ENCODE measurements at regions not wholly inside any gene's neighbourhood (a gene's known extent, or its start where the extent isn't known, plus 50 kb on each side); places are given as distances from the start of the nearest gene placed in this dataset.
"Not testable (repeated sequence)": the region's sequence is repeated elsewhere in the genome, so short reads cannot be mapped to it uniquely, and the experiment has no call there.

DNA sequence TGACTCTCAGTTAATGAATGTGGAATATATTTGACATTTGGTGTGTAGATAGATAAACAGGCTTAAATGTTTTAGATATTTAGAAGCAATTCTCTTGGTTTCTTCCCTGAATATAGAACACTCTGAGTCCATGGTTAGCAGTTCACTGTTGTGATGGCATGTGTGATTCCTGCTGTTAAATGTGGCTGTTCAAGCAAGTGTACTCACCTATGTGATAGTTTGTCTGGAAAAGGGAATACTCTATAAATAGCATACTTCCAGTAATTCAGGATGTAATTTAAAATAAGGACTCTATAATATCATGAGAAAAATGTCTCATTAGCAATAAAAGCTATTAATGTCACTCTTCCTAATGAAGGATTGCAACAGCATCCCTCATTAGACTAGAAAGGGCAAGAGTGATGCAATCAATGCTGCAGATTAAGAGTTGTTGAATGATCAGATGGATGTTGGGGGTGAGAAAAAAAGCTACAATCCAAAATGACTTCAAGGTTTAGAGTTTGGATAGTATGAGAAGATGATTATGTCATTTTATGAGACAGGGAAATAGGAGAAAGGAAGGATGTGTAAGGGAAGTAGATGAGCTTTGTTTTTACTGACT lies 201.8 kb upstream of the WDFY3 start:
- no peak for DNase-seq

DNA sequence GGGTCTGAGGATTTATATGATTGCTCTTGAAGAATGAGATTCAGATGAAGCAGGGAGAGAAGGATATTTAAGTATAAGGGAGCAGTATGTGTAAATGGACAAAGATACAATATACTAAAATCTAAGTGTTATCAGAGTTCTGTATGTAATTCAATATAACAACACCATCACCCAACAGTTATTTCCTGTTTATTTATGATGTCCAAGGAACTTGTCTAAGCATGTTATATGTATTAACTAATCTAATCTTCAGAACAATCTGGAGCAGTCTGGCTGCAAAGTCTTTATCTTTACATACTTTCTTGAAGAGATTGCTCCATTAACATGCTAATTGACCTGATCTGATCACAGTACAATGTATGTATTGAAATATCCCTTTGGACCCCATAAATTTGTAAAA lies 203.8 kb upstream of the WDFY3 start:
- DNase-seq = no peak

DNA sequence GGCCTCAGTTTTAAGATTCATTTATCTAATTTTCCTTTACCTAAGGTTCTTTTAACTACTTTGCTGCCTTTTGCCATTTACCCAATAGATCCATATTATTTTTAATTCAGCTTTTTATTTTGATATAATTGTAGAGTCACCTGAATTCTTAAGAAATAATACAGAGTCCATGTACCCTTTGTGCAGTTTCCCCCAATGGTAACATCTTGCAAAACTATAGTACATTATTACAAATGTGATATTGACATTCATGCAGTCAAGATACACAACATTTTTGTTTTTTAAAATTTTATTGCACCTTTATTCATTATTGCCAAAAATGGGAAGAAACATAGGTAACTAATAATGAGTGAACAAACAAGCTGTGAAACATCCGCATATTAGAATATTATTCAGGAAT lies 208.7 kb upstream of the WDFY3 start:
- DNase-seq = no peak

DNA sequence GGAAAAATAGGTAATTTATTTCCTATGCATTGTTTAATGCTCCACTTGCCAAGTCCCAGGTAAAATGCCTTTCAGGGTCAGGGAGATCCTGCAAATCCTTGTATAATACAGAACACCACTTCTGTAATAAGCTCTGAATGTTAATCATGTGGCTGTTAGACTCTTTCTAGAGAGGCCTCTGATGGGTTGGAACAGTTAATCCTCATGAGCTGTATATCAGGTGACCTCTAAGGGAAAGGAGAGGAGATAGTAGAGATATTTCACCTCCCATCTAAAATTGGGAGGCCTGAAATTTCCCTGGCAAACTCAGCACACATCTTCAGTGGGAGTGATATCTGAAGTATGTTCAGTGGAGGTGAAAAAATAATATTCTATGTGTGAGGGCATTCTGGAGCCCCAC lies 210.6 kb upstream of the WDFY3 start:
- no peak for DNase-seq

DNA sequence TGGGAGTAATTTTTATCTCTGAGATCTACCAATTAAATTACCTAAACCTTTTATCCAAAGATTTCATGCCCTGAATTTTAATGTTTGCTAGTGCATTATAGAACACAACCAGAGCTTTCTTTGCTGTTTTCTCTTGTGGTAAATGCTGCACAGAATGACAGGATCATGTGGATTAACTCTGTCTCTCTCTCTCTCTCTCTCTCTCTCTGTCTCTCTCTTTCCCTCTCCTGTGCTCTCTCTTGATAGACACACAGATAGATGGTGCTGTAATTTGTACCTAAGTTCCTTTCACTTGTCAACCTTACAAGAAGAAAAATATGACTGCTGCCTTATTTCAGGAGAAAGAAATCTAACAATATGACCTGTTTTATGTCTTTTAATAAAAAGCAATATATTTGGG lies 211.2 kb upstream of the WDFY3 start:
- DNase-seq = no peak

DNA sequence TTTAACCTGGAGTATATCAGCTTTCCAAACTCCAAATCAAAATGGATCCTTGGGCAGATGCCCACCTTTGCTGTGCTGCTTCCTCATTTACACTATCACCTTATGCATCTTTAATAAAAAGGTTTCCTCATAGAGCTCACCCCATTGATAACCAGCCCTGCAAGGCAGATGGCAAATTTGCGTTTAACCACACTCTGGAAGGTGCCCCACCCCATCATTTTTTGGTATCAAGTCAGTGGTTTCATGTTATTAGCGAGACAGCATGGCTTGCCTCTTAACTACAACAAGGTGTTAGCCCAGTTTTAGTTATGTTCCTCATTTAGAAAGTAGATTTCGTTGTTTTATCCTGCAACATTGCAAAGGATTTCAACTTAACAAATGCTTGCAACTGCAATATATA lies 214.0 kb upstream of the WDFY3 start:
- no peak for DNase-seq

DNA sequence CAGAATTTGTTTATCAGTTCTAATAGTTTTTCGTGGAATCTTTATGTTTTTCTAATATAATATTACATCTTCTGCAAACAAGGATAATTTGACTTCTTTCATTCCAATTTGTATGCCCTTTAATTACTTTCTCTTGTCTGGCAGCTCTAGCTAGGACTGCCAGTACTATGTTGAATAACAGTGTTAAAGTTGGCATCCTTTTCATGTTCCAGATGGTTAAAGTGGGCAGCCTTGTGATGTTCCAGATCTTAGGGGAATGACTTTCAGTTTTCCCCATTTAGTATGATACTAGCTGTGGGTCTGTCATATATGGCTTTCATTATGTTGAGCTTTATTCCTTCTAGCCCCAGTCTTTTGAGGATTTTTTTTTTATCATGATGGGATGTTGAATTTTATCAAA lies 220.6 kb upstream of the WDFY3 start:
- DNase-seq = no peak

DNA sequence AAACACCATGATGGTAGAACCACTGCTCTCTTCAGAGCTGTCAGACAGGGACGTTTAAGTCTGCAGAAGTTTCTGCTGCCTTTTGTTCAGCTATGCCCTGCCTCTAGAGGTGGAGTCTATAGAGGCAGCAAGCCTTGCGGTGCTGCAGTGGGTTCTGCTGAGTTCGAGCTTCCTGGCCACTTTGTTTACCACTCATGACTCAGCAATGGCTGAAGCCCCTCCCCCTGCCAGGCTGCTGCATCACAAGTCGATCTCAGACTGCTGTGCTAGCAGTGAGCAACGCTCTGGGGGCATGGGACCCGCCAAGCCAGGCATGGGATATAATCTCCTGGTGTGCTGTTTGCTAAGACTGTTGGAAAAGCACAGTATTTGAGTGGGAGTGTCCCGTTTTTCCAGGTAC lies 229.5 kb upstream of the WDFY3 start:
- not testable (repeated sequence) for DNase-seq

DNA sequence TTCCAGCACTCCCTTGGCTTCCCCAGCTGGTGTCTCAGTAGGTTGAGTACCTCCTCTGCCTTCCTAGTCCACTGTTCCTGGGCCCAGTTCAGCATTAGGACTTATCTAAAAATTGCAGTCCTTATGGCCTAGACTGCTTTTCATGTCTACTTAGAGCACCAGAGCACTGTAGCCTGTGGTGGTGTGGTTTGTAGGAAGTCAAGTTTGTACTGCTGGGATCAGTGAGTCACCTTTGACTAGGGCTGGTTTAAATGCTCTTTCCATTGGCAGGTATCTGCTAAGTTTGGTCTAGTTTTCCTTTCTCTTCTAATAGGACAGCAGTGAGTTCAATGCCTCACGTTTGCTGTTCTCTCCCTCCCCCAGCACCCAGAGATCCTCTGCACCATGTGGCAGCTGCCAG lies 233.6 kb upstream of the WDFY3 start:
- no peak for DNase-seq

DNA sequence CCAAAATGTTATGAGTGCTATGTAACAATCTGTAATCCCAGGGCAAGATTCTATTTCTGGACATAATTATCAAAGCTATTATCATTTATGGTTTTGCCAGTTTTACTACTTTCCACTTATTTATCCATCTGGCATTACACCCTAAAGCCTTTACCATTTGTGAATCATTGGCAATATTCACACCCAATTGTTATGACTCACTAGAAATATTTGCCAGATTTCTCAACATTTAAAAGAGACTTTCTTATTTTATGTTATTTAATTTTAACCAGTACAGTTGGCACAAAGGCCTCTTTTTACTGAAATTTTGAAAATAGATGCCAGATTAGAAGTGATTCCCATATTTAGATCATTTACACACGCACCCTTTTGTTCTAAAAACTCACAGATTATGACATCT lies 242.7 kb upstream of the WDFY3 start:
- DNase-seq = no peak

DNA sequence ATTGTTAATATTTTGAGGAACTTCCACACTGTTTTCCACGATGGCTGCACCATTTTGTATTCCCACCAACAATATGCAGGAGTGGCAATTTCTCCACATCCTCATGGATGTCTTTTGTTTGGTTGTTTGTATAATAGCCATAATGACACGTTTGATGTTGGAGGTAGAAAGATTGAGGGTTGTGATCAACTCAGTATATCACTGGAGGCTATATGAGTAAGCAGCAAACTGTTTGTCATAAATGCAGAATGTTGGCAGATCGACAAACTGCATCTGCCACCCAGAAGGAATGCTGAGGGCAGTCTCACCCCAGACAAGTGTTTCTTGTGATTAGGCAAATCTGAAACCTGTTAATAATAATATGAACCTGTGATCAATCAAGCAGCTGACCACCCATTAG lies 243.9 kb upstream of the WDFY3 start:
- DNase-seq = no peak

DNA sequence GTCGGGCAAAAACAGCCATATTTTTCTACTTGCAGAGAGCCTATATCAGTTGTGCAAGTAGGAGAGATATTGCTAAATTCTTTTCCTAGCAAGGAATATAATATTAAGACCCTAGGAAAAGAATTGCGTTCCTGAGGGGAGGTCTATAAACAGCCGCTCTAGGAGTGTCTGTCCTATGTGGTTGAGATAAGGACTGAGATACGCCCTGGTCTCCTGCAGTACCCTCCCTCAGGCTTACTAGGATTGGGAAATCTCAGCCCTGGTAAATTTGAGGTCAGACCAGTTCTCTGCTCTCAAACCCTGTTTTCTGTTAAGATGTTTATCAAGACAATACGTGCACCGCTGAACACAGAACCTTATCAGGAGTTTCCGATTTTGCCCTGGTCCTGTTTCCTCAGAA lies 250.1 kb upstream of the WDFY3 start:
- DNase-seq = not testable (repeated sequence)

DNA sequence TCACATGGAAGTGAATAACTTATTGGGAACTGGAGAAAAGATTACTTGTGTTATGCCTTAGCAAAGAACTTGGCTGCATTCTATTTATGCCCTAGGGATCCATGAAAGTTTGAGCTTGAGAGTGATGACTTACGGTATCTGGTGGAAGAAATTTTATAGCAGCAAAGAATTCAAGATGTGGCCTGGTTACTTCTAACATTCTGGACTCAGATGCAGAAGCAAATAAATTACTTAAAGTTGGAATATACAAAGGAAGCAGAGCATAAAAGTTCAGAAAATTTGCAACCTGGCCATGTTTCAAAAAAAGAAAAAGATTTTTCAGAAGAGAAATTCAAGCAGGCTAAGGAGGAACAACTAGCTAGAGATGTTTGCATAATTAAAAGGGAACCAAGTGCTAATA lies 252.3 kb upstream of the WDFY3 start:
- DNase-seq = no peak

DNA sequence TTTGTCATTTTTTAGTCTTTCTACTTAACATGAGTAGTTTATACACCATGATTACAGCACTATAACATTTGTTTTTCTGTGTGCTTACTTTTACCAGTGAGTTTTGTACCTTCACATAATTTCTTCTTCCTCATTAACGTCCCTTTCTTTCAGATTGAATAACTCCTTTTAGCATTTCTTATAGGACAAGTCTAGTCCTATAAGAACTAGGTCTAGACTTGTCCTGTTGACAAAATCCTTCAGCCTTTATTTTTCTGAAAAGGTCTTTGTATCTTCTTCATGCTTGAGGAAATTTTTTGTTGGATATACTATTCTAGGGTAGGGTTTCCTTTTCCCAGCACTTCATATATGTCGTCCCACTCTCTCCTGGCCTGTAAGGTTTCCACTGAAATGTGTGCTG lies 253.3 kb upstream of the ARHGAP24 start:
- DNase-seq = no peak

DNA sequence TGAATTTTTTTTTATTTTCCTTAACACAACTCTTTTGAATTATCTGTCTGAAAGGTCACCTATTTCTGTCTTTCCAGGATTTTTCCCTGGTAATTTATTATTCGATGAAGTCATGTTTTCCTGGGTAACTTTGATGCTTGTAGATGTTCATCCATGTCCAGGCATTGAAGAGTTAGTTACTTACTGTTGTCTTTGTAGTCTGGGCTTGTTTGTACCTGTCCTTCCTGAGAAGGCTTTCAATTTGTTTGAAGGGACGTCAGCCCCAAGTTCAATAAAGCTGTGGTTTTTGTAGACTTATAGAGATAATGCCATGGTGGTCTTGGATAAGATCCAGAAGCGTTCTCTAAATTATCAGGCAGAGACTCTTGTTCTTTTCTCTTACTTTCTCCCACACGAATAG lies 252.4 kb upstream of the ARHGAP24 start:
- no peak for DNase-seq

DNA sequence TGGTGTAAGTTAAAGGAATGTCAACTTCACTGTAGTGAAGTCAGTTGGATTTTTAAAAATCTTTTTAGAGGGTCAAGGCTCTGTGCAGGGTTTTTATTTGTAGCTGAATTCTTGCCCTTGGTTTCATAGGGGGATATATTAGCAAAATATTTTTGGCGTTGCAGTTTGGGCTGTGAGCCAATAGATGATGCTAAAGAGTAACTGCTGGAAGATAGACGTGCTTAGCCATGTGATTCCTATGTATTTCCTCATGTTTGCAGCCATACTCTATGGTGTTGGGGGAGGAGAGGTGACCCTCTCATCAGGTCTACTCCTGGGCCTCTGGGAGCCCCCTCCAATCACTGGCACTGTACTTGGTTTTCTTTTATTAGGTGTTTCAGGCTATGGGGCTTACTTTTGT lies 246.7 kb upstream of the ARHGAP24 start:
- no peak for DNase-seq

DNA sequence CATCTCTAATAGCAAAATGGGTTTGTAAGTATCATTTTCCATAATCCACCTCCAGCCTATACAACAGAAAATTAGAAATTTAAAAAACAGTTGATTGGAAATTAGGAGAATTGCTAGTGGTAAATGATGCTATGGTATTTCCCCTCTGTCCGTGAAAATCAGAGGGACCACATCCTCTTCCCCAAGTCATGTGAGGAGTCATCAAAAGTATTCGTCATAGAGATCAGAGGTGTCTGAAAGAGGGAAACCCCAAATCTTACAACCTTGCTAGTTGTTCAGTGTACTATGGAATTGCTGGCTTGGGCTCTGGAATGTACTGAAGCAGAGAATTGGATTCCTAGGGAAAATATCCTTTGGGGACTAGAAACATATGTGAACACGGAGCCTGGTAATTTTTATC lies 241.4 kb upstream of the ARHGAP24 start:
- DNase-seq = no peak

DNA sequence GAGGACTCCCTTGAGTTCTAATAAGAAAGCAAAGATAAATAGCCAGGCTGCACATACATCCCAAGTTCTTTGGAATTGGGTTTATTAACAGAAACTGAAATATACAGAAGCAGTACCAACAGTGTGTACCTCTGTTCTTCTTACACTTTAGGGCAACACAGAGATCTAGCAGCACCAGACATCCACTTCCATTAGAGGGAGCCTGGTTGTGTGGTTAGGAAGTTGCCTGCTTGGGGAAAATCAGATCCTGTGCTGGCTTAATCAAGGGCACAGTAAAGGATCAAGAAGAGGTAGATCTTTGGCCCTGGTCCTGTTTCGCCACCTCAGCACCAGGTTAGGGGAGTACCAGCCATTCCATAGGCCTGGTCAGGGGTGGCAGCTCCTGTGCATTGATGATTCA lies 231.1 kb upstream of the ARHGAP24 start:
- no peak for DNase-seq

DNA sequence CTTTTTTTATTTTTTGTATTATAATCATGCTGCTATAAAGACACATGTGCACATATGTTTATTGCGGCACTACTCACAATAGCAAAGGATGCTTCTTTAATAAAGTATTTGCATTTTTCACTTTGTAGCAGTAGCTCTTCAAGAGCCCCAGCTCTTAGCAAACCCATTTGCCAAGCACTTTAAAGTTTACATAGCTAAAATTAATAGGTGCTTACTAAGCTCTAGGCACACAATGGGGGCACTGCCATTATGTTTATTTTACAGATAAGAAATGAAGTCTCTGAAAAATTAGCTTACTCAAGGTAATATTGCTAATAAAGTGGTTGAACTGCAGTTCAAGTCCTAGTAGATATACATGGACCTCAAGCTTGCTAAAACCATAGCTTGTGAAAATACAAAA lies 230.3 kb upstream of the ARHGAP24 start:
- DNase-seq = no peak

DNA sequence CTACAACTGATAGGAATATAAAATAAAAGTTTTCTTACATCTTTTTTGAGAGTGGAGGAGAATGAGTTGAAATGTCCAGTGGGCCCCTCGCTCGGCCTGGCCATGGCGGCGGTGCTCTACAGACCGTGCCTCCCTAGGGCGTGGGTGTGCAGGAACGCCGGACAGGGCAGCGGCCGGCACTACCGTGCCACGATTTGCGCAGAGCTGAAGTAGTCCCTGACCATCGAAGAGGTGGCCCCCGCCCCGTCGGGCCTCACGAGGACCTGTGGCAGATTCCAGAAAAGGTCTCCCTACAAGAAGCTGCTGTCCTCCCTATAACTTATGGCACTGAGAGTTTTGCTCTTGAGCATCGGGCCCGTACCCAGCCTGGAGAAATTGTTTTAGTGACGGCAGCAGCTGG lies 228.9 kb upstream of the ARHGAP24 start:
- DNase-seq = no peak

DNA sequence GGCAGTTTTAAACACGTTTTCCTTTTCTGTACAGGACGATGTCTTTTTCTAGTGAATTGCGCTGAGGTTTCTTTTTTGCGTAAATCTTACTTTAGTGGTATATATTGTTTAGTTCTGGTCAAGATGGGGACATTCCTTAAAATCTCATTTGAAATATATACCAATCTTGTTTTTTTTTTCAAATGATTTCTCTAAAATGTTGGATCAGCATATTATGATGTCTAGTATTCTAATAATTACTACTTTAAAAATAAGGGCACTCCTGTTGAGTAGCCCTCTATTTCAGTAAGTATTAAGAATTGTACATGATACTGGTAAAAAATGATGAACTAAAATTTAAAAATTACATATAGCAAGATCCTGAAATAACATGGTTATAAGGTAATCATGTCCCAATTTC lies 224.1 kb upstream of the ARHGAP24 start:
- no peak for DNase-seq

DNA sequence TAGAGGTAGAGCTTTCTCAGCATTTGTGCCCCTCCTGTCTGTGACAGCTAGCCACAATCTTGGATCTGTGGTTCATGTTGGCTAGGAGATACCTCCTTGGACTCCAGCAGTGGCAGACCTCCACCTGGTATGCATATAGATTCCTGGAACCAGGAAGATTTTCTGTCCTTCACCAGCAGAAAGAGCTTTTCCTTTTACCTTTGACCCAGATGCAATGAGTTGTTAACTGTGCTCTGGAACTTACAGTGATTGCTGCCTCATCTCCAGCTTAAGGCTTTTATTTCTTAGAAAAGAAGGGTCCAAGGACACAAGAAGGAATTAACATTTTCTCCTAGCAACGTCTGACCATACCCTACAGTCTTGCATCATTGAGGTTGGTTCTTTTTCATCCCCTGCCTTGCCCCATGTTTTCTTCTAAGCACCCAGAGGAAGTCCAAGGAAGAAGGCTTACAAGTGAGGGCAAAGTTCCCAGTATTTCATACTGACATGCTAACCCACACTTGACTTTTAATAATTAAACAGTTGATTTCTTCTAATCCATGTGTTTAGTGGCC lies 217.1 kb upstream of the ARHGAP24 start:
- DNase-seq = no peak

DNA sequence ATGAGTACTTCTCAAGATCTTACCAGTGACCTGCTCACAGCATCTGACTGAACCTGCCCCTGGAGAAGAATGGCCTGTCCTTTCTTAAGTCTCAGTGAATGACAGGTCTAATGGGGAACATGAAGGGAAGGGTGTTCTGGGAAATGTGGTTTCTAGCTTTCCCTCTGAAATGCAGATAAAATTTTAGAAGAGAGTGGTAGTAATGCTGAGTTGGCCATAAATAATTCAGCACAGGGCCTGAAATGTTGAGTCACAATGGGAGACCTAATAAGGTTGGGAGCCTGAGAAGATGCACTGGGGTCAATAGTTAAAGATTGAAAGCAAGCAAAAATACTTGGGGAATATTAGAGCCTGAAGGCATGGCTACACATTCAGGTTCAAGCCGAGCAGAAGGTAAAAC lies 214.9 kb upstream of the ARHGAP24 start:
- no peak for DNase-seq

DNA sequence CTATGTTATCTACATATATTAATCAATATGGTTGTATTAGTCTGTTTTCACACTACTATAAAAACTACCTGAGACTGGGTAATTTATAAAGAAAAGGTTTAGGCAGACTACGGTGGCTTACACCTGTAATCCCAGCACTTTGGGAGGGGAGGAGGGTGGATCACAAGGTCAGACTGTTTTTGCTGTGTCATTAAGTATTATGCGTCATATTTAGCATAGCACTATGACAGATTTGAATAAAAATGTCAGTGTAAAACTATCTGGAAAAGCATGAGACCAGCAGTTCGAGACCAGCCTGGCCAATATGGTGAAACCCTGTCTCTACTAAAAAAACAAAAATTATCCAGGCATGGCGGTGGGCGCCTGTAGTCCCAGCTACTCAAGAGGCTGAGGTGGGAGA lies 209.7 kb upstream of the ARHGAP24 start:
- DNase-seq = no peak

DNA sequence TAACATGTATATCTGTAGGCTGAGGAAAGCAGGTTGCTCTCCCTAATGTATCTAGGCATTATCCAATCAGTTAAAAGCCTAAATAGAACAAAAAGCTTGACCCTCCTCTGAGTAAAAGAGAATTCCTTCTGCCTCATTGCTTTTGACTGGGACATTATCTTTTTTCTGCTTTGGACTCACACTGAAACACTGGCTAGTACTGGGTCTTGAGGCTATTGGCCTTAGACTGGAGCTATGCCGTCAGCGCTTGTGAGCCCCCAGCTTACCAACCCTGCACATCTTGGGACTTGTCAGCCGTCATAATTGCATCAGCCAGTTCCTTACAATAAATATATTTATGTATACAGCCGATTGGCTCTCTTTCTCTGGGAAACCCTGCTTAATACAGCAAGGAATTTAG lies 206.8 kb upstream of the ARHGAP24 start:
- DNase-seq = no peak

DNA sequence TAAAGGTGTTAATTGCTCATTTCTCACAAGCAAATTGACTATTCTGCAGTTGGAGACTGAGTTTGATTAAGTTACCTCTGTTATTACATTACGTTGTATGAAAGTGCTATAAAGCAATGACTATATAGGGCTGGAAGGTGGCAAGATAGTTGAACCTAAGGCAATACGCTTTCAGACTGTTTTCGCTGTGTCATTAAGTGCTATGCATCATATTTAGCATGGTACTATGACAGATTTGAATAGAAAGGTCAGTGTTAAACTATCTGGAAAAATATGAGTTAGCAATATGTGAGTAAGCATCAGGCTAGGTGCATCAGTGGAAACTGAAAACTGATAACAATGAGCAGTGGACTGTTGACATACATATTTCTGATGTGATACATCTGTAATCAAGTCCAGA lies 206.0 kb upstream of the ARHGAP24 start:
- DNase-seq = no peak

All from NCI-H1694 (cell line).